COLO668 (cell line): ENCODE measurements at regions not wholly inside any gene's neighbourhood (a gene's known extent, or its start where the extent isn't known, plus 50 kb on each side); places are given as distances from the start of the nearest gene placed in this dataset.
"Not testable (repeated sequence)": the region's sequence is repeated elsewhere in the genome, so short reads cannot be mapped to it uniquely, and the experiment has no call there.

Source experiments
- DNase-seq: peaks from one replicate; lab custom pipeline; 2025; ENCODE audit not compliant: unreplicated experiment; lab: John Stamatoyannopoulos, UW

- DNase-seq = no peak
These were observed 303.0 kb upstream of the KLF4 start for GRCh38 chr9:107792596-107792995.

GRCh38 chr9:107792006-107792405 is 302.4 kb upstream of the KLF4 start:
- no peak for DNase-seq

- no peak for DNase-seq
These were observed 299.6 kb upstream of the KLF4 start for GRCh38 chr9:107789001-107789700.

GRCh38 chr9:107786561-107786960 is 297.0 kb upstream of the KLF4 start:
- no peak for DNase-seq

- no peak for DNase-seq
These were observed 294.8 kb upstream of the KLF4 start for GRCh38 chr9:107784235-107784958.

- DNase-seq = no peak
These were observed 293.2 kb upstream of the KLF4 start for GRCh38 chr9:107782789-107783188.

GRCh38 chr9:107782381-107782780 is 292.8 kb upstream of the KLF4 start:
- DNase-seq = no peak

GRCh38 chr9:107780960-107781359 is 291.4 kb upstream of the KLF4 start:
- no peak for DNase-seq

GRCh38 chr9:107779731-107780130 is 290.2 kb upstream of the KLF4 start:
- no peak for DNase-seq

- DNase-seq = no peak
These were observed 289.1 kb upstream of the KLF4 start for GRCh38 chr9:107778661-107779060.

GRCh38 chr9:107774099-107774498 is 284.5 kb upstream of the KLF4 start:
- DNase-seq = not testable (repeated sequence)

- DNase-seq = no peak
These were observed 283.4 kb upstream of the KLF4 start for GRCh38 chr9:107772988-107773387.

- no peak for DNase-seq
These were observed 281.1 kb upstream of the KLF4 start for GRCh38 chr9:107770716-107771115.

GRCh38 chr9:107768224-107768623 is 278.7 kb upstream of the KLF4 start:
- no peak for DNase-seq

GRCh38 chr9:107767711-107768110 is 278.1 kb upstream of the KLF4 start:
- DNase-seq = no peak

- DNase-seq = not testable (repeated sequence)
These were observed 273.9 kb upstream of the KLF4 start for GRCh38 chr9:107763469-107763868.

GRCh38 chr9:107761307-107761706 is 271.7 kb upstream of the KLF4 start:
- DNase-seq = no peak

- DNase-seq = no peak
These were observed 271.1 kb upstream of the KLF4 start for GRCh38 chr9:107760469-107761242.

GRCh38 chr9:107759823-107760166 is 270.2 kb upstream of the KLF4 start:
- no peak for DNase-seq

GRCh38 chr9:107759009-107759822 is 269.6 kb upstream of the KLF4 start:
- DNase-seq = no peak

GRCh38 chr9:107756091-107756490 is 266.5 kb upstream of the KLF4 start:
- DNase-seq = no peak
